HUDEP-2 (cell line): ENCODE measurements at regions not wholly inside any gene's neighbourhood (a gene's known extent, or its start where the extent isn't known, plus 50 kb on each side); places are given as distances from the start of the nearest gene placed in this dataset.

Source experiments
- DNase-seq, 76 experiments: peaks; one replicate each; lab custom pipeline; 2025; ENCODE audit not compliant: unreplicated experiment in 76 of 76; lab: John Stamatoyannopoulos, UW

DNA sequence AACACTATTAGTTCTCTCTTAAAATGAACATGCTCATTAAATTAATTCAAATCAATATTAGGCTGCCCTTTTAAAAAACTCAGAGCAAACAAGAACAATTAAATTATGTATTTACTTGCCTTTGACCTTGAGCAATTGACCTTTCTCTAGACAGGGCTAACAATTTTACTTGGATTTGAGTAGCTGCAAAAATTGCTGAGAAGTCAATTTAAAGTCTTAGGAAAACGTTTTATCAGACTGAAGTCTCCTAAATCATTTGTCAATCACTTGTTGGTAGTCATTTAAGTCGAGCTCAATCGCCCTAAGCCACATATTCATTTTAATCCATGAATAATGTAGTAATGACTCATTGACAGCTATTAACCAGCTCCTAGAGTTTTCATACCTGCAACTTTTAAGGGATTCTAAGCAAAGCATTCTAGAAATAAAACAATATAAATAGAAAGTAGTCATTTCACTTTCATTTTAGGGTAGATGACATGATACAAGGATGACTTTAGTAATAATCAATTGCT lies 84.9 kb upstream of the SEC61G start:
- no peak for DNase-seq

DNA sequence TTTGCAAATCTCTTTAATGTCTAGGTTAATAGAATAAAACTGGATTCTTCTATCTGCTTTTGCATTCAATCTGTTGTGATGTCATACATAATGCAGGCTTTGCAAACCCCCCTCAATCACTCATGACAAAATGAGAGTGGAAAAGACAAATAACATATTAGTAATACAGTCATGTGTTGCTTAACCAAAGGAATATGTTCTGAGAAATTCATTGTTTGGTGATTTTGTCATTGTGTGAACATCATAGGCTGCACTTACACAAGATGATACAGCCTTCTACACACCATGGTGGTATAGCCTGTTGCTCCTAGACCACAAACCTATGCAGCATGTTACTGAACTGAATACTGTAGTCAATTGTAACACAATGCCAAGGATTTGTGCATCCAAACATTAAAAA lies 87.3 kb upstream of the SEC61G start:
- DNase-seq, result no peak

DNA sequence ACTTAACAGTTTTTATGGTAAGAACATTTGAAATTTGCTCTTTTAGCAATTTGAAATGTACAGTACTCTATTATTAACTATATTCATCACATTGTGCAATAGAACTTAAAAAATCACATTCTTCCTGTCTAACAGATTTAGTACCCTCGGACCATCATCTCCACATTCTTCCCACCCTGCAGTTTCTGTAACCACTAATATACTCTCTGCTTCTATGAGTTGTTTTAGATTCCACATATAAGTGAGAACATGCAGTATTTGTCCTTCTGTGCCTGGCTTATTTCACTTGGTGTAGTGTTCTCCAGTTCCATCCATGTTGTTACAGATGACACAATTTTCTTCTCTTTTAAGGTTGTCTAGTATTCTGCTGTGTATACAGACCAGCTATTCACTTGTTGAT lies 88.9 kb upstream of the SEC61G start:
- DNase-seq, result no peak

DNA sequence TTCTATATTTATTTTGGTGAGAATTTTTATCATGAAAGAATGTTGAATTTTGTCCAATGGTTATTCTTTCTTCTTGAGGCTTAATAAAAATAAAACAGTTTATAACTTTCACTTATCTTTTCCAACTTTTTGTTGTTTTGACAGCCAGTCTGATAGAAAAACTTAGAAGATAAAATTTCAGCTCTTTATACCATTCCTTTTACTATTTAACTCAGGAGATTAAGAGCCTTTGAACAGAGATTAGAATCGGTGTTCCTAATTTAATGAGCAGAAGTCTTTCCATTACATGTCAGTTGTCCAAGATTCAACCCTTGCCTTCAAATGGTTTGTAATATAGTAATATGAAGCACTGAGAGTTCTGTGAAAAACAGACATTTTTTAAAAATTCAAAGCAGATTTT lies 97.8 kb upstream of the SEC61G start:
- DNase-seq, result no peak

DNA sequence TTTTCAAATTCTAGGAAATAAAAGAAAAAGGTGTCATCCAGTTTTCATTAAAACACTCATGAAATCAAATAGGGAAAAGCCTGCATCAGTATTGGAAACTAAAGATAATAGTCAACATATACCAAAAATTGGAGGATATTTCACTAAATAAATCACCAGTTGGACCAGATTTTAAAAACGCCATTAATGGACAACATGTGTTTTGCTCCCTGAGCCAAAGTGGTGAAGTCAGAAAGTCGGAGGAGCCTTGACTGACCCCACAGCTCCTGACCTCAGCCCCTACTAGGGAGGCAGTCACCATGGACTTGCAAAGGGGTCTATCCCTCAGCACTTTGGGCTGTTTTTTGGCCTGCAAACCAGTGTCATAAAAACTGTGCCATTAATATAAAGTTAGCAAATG lies 98.3 kb upstream of the SEC61G start:
- DNase-seq, result no peak

DNA sequence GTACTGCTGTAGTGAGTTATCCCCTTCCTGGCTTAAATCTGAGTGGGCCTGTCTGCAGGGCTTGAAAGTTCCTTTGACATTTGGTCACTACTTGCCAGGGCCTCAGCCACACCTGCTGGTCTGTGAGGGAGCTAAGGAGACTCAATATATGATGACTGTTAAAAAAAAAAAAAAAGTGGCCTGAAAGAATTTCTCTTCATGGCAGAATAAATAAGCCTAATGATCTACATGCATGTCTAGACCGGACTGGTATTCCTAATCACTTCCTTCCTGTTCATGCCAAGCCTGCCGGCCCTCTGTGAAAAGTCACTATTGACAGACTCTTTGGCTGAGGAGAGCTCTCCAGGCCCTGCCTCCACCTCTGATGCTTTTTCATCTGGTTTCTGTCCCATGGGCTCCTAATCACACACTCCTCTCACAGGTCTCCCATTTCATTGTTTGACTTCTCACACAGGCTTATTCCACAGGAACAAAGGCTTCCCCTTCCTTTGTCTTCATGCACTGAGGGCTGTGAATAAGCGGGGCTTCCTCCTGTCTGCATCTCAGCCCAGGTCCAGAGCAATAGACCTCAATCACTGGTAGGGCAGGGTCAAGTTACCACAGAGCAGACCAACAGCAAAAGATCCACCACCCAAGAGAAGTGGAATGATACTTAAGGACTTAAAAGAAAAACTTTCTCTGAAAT lies 99.1 kb upstream of the SEC61G start:
- no peak for DNase-seq

DNA sequence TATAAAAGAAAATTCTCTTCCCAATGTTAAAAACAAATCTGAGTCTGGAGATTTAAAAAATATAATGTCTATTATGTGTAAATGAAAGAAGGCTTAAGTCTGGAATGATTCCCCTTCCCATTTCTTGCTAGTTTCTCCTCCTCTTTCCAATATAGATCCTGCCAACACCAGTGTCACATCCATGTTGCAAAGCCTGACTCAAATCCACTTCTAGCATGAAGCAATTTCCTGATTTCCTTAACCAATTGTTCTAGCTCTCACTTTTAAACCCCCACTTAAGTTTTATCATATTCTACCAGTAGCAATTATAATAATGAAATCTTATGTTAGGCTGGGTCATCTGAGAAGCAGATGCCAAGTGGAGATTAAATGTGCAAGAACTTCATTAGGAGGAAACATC lies 100.1 kb upstream of the SEC61G start:
- DNase-seq, result no peak

DNA sequence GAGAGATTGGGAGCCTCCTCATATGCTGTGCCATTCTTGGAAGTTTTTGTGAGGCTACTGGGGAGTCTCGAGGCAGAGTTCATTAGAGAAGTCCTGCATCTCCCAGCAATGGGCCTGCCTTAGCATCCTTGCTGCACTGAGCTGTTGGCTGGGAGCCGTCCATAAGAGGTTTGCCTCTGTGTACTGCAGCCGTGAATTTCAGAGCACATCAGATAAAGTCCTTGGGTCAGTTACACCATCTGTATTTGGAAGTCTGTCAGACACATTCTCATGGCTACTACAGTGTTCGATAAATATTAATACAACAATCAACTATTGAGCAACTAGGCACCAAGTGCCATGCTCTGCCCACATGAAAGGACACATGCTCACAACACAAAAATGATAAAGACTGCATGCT lies 100.5 kb upstream of the SEC61G start:
- DNase-seq, result no peak

DNA sequence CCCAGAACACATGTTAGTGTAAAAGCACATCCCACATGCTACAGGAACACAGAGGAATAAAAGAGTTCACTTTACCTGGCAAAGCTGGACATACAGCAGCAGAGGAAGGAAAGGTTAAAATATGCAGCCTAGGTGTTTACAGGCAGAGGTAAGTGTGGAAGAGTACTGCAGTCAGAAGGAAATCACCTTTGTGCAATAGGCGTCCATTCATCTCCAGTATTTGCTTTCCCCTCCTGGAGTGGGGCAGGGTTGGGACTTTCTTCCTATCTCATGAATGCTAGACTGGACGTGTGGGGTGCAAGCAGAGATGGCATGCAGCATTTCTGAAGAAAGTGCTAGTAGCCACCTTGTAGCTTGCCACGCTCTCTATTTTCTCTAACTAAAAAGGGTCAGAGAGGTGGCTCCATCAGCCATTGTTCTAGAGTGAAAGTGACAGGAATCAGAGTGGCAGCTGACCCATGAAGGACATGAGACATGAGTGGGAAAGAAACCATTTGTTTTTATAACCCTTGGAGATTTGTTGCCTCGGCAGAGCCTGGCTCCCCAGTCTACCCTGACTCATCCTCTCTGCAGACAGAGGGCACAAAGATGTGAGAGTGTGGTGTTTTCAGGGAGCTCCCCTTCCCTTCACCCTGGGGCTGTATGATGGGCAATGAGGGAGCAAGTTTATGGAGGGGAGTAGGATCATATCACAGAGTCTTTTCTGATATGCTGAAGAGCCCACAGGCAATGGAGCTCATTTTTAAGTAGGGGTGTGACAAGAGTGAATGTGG lies 101.2 kb upstream of the SEC61G start:
- no peak for DNase-seq

DNA sequence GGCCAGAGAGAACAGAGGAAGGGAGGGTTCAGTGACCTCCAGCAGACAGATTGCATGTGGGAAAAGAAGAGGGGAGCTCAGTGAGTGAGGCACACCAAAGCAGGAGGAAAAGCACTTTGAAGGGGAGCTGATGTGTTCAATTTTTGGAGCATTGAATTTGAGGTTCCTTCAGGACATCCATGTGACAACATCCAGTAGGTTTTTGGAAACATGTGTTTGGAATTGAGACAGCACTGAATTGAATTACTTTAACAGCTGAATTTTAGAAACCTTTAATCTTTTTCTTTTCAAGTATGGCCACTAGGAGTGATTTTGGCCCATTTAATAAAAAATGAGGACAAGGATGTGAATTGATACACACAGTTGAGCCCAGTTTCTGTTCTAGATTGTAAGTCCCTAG lies 101.8 kb upstream of the SEC61G start:
- DNase-seq, result no peak

DNA sequence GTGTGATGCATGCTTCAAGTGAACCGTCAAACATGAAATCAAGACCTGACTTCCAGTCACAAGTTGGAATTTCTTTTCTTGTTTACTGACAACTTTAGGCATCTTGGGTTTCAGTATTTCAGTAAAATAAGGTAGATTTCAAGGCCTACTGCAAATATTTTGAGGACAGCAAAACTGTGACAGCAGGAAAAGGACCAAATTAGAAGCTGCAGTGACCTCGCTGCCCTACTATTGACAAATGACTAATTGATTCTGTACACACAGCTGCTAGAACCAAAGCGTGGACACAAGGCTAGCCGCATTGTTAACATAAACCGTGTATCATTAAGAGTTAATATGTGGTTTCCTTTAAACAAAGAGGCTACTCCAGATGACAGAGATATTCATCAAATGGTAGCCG lies 105.7 kb upstream of the SEC61G start:
- no peak for DNase-seq

DNA sequence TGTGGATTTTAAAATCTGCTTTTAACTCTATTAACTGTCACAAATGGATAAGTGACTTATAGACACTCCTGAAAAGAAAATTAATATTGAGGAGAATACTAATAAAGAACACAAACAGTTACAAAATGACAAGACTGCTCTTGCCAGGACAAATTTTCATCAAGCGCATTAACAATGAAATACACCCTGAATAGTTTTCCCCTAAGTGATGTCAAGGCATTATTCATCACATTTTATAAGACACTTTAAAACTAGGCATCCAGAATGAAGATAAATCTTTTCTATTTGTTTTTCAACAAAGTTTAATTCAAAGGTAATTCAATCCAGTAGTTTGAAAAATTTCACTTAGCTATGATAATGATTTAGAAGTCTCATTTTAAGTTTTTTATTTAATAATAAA lies 110.5 kb upstream of the SEC61G start:
- DNase-seq, result no peak

DNA sequence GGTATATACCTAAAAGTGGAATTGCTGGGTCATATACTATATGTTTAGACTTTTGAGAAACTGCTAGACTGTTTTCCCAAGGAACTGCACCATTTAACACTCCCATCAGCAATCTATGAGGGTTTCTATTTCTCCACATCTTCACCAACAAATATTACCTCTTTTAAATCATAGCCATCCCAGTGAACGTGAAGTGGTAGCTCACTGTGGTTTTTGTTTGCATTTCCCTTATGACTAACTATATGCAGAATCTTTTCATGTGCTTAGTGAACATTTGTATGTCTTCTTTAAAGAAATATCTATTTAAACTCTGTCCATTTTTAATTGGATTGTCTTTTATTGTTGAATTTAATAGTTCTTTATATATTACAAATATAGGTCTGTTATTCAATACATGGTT lies 115.8 kb upstream of the SEC61G start:
- DNase-seq, result no peak

DNA sequence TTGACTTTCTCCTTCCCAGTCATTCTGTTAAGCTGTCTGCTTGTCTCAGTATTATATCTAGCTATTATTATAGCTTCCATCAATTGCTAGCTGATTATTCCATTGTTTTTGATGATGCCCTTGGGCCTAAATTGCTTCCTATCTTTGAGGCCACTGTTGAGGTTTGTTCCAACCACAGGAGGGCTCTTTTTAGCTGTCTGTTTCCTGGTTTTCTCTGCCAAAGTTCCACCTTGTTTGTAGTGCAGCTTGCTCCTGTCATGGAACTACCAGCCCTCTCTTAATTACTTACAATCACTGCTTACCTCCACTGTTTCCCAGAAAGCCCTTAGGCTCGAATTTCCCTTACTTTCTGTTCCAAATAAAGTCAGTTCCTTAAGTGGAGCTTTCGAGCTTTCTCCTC lies 118.7 kb upstream of the SEC61G start:
- DNase-seq, result no peak

DNA sequence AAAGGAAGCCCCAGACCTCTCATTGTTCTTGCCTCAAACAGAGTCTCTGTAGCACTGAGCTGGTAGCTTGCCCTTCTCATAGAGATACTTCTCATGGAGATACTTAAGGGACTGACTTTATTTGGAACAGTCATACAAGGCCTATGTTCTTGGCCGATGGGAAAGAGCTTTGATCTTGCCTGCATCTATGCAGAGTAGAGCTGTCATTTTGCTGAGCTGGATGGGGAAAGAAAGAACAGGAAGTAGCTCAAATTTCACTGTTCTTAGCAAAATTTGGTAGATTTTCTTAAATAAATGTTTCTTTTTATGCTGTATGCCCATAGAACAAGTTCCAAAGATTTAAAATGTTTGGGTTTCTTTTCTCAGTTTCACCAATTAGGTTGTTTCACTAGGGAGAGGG lies 119.3 kb upstream of the SEC61G start:
- no peak for DNase-seq

DNA sequence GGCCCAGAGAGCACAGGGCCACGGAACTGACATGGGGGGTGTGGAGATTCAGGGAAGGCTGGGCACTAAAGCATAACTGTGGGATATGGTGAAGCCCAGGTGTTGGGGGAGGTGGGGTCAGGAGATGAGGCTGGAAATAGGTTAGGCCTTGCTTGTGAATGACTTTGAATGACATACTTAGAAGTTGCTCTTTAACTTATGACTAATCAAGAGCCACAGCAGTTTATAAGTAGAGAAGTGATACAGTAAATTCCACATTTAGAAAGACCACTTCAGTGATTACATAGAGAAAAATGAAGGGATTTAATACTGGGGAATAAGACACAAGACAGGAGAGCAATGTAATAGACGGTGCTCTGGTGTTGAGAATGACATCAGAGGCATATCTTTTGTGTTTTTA lies 120.8 kb upstream of the SEC61G start:
- no peak for DNase-seq

DNA sequence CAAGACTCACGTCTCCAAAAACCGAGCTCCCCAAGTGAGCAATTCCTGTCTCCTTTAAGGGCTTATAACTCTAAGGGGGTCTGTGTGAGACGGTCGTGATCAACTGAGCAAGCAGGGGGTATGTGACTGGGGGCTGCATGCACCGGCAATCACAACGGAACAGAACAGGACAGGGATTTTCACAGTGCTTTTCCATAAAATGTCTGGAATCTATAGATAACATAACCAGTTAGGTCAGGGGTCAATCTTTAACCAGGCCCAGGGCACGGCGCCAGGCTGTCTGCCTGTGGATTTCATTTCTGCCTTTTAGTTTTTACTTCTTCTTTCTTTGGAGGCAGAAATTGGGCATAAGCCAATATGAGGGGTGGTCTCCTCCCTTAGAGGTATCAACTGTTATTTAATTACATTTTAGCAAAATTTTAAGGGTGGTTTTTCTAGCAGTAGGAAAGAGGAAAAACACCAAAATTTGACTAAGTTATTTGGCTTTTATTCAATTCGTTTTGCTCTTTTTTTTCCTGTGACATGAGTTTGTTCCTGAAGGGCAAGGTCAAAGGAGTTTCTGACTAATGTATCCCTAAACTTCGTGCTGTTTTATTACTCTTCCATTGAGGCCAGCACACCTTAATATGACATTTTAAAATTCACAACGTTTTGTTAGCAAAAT lies 121.4 kb upstream of the SEC61G start:
- DNase-seq, result no peak

DNA sequence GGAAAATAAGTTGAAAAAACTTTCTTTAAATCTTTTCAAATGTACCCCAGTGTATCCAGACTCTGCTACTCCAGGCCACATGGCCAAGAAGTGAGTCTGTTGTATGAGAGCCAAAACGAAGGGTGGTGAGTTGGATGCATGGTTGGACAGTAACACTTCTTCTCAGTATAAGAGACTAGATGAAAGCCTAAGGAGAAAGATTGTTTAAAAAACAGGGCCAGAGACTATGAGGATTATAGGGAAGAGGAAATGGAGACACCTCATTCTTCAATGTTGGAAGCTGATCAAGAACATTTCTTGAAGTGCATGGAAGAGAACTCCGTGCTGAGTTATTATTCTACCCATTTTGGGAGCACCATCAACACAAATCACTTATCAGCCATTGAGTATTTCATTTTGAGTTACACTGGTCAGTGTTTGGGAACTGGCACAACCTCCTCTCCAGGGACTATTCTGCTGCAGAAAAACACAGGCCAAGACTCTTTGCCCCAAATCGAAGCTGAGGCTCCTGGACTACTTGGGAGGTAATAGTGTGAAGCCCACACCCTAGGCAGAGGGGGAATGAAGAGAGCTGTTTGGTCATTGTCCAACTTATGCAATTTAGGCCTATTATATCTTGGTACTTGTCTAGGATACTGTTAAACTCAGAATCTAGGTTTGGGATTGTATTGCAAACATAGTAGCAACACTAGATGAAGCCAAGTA lies 123.0 kb upstream of the SEC61G start:
- DNase-seq, result no peak

DNA sequence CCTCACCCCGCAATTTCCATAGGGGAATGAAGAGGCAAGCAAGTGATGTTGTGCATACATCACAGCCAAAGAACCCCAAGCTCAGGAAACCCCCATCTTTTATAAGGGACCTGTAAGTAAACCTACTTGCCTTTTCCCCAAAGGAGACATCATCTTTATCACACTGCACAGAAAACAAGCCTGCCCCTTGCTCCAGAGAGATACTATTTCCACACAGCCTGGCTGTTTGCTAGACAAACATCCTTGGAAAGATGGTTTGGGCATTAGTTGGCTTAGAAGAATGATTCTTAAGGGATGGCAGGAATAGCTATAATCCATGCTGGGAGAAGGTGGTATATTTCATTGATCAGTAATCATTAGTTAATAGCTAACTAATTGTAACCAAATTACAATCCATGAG lies 123.7 kb upstream of the SEC61G start:
- DNase-seq, result no peak

DNA sequence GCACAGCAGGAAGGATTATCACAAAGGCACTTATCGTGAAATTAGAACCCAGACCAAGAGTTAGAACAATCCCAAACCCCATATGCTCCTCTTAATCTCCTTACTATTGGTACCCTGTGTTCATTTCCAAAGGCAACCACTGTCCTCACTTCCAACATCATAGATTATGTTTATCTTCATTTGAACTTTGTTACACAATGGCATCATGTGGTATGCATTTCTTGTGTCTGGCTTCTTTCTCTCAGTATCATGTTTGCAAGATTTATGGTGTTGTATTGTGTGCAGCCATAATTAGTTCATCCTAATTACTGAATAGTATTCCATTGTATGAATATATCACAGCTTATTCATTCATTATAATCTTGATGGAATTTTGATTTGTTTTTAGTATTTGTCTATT lies 124.6 kb upstream of the SEC61G start:
- no peak for DNase-seq

DNA sequence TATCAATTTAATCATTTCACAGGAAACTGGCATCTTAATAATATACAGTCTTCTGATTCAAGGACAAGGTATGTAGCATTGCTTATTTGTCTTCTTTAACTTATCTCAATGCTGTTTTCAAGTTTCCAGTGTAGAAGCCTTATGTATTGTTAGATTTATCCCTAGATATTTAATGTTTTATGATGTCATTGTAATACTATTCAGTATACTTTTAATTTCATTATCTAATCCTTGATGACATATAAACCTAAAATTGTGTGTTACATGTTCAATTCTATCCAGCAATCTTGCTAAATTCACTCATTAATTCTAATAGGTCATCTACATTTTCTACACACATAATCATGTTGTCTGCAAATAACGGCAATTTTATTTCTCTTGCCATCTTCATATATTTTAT lies 126.3 kb upstream of the SEC61G start:
- no peak for DNase-seq
